ENCODE measurements at regions not wholly inside any gene's neighbourhood (a gene's known extent, or its start where the extent isn't known, plus 50 kb on each side); places are given as distances from the start of the nearest gene placed in this dataset.
A peak's percentile ranks its signal among the peaks of the same experiment; 100 is the strongest.
"Not testable (repeated sequence)": the region's sequence is repeated elsewhere in the genome, so short reads cannot be mapped to it uniquely, and the experiment has no call there.

DNA sequence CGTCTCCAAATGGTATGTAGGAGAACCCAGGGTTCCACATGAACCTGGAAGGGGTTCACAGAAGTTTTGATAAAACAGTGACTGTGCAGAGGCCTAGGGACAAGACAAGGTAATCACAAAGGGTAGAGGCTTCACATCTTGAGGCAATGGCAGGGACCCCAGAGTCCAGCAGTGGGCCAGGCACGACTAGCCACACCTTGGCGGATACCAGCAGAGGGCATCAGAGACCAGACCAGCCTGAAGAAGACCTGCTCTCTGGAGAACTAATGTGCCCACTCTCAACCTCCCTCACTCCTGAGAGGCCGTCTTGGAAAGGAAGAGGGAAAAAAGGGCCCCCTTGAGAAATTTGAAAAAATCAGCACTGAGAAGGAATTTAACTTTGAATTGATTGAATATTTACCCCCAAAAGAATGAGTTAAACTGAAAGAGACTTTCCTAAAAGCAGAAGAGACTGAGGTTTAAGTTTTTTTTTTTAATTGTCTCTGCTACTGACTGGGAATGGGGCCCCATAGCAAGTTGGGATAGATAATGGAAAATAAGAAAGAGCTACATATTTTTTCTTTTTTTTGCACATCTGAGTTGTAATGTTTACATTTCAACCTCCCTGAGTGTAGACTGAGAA, 243.8 kb upstream of the JADE1 start:
- DNase-seq (ENCODE audit: low spot score), result peak; percentile 47

DNA sequence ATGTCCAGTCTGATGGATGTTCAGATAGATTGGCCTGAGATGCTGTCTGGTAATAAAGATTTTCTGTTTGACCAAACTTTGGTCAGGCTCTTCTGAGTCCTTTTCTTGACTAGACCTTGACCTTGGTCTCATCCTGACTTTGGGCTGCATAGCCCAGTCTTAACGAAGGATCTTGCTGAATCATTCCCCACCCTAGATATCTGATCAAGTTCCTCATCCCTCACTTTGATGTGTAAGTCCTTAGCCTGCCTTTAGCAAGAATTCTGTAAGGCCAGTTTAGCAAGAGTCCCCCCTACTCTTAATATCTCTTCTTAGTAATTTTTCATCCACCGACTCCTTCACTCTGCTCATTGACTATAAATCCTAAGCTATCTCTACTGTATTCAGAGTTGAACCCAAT, 244.4 kb upstream of the JADE1 start:
- DNase-seq (ENCODE audit: low spot score), result no peak

DNA sequence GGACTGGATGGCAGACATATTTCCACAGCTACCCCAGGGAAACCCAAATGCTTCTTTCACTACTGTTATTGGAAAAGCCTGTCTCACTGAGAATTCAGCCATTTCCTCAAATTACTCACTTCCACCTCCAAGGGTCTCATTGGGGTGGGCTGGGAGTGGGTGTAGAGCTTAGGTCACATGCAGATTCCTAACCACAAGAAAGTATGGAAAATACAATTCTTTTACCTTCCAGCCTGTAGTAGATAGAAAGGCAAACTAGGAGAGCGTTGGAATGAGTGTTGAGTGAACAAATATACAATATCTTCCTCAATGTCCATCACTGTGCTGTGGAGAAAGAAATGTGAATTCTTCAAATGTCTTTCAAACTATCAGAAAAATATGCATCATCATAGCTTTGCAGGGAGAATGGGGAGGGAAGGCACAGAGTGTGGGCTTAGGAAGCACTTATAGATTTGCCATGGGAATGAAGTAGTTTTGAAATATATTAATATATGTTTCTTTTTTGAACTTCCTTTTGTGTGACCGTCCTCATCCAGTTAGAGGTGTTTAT, 245.3 kb upstream of the JADE1 start:
- no peak for DNase-seq (ENCODE audit: low spot score)

DNA sequence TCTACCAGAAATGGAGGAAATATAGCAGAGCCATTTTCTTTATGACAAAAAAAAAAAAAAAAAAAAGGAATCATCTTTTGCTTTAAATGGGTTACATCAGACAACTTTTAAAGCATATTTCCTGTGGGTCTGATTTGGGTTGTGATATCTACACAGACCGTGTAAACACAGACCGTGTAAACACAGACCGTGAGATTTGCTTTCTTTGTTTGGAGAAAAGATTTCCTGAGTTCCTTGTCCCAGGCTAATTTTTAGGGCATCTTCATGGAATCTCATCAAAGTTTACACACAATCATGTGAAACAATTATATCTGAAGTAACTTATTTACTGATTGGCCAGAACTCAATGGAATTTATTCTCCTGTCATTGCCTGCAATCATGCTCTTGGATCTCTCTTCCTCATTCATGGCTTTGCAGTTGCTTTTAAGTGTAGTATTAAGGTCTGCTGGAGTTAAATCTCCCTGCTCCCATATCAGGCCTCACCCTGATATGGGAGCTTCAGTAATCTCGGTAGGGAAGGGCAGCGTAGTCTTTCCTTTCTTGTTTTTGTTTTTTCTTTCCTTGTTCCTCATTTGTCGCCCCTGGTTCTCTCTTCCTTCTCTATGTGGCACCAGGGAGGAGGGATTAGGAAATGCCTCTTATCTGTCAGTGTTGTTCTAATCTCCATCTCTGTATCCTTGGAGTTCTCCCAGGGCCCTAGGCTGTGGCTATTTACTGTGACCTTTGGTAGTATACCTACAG, 248.6 kb upstream of the JADE1 start:
- no peak for DNase-seq (ENCODE audit: low spot score)

DNA sequence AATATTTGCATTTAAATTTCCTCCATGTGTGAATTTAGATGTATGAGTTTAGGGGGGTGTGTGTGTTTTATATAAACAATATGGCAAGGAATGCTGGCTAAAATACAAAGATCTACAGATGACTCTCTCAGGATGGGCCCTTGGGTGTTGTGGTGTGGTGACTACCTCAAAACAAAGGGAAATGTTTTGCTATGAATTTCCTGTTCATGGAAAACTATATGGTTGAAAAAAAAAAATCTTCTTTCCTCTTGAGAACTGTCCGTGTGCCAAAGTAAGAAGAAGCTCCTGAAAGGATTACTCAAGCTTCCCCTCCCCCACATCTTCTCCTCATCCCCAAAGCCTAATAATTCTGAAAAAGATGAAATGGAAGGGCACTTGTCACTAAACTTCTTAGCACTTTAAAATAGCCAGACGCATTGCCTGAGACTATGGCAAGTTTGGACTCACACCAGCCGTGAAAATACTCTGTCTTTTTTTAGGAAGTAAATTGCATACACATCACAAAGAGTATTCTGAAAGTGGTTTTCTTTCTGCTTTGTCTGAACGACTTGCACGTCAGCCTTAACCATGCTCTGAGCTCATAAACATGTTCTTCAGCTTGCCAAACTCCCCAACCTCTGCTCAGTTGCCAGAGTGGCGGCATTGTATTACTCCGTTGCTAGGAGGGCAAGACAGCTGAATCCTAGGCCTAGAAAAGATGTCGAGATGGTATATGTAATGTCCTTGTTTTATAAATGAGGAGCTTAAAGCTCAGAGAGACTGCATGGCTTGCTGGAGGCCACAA, 250.4 kb upstream of the JADE1 start:
- DNase-seq (ENCODE audit: low spot score), result no peak

DNA sequence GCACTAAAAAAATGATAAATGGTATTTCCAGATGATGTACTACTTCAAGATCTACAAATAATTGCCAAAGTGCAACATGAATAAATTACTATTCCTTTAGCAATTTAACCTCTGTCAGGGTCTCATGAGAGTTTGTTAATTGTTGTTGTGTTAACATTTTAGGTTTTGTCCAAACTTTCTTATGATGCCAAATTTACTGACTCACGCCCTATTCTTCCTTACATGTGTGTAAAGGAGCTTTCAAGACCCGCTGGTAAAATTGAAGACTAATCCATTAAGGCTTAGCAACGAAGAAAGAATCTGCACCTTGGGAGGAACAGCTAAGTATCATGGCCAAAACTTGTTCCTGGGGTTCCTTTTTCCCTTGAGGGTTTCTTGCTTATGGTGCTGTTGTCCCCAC, 252.7 kb upstream of the JADE1 start:
- DNase-seq (ENCODE audit: low spot score), result no peak

DNA sequence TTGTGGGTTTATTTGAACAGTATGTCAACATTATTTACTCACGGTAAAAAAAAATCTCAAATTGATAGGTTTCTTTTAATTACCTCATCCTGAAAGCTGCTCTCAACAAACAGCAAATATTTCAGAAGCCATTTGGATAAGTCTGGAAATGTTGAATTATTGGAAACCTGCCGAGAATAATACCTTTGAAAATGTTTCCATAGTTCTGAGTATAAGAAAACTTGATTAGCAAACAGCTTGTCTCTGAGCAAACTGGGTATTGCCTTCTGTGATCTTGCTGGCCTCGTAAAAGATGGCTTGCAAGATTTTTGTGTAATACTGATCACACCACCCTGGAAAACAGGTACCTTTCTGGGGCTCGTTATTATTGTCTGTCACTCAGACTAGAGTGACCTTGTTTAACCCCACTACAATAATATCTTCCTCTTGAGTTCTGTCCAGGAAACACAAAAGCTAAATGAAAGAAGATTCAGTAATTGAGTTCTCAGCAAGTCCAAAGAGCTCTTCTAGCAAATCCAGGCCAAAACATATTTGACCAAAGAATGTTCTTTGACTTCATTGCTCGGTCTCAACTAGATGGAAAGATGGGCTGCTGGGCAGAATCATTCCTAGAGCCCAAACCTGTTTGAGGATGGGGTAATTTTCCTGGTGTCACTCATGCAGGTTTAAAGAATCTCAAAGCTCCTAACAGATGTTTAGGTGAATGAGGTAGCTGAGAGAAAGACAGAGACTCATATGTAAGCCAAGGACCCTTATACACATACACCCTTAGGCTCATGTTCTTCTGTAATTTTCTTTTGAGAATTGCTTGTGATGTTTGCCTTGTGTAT, 255.6 kb upstream of the JADE1 start:
- peak; percentile 36 for DNase-seq (ENCODE audit: low spot score)

DNA sequence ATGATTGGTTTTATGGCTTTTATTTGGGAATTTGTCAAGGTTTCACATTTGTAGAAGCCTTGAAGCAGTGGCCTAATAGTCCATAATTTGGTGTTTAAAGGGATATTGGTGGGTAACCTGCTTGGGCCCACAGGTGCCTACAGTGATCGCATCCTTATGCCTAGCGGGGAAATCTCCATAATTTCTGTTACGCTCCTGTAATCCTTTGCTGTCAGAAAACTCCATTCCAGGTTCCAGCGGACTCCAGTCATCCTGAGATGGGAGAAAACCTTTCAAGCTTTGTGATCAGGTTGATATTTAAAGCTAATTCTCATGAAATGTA, 257.0 kb upstream of the JADE1 start:
- no peak for DNase-seq (ENCODE audit: low spot score)

DNA sequence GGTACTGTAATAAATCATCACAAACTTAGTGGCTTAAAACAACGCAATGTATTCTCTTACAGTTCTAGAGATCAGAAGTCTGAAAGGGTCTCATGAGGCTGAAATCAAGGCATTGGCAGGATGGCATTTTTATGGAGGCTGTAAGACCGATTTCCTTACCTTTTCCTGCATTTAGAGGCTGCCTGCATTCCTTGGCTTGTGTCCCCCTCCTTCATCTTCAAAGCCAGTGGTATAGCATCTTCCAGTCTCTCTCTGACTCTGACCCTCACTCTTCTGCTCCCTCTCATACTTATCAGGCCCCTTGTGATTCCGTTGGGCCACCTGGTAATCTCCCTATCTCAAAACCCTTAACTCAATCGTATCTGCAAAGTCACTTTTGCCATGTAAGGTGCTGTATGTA, 258.2 kb upstream of the JADE1 start:
- no peak for DNase-seq (ENCODE audit: low spot score)

DNA sequence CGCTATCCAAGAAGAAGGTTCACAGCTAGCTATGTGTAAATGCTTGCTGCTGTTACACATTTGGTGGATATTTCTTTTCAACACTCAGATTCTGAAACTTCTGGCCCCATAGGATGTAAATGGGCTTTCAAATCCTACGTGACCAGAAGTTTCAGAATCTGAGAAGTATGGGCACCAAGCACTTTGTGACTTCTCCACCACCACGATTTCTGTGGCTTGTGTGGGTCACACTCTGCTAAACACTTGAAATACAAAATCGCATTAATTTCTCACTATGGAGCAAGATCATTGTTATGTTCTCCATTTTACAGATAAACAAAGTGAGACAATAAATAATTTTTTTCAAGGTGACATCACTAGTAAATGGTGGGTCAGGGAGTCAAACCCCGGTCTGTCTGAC, 259.4 kb upstream of the JADE1 start:
- DNase-seq (ENCODE audit: low spot score), result no peak

DNA sequence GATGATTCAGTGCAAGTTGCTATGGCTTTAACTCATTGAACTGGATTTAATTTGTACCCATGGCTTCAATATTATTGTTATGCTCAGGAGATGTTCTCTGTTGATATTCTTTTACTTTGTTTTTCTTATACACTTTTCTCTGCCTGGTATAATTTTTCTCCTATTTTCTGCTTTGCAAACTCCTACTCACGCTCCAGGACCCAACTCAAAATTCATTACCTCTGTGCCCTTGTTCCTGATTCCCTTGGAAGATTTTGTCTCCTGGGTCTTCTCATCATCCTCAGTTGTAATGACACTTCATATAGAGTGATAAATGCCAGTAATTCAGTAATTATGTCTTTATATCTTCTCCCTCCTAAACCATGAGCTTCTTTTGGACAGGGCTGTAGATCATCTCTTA, 259.9 kb upstream of the JADE1 start:
- no peak for DNase-seq (ENCODE audit: low spot score)

DNA sequence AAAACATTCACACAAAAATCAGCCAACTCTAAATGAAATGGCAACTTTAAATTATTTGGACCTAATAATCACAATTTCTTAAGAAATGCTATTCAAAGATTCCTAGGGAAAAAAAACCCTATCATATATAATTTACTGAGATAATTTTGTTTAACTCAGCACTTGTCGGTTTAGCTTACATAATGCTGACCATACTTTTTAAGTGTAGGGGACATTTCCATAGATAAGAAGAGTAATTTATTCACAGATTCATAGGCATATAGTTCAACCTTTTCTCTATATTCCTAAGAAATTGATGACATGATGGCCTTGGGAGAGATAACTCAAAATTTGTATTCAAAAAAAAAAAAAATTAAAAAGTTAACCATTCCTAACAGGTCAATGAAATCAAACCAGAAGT, 260.8 kb upstream of the PGRMC2 start:
- no peak for DNase-seq (ENCODE audit: low spot score)

DNA sequence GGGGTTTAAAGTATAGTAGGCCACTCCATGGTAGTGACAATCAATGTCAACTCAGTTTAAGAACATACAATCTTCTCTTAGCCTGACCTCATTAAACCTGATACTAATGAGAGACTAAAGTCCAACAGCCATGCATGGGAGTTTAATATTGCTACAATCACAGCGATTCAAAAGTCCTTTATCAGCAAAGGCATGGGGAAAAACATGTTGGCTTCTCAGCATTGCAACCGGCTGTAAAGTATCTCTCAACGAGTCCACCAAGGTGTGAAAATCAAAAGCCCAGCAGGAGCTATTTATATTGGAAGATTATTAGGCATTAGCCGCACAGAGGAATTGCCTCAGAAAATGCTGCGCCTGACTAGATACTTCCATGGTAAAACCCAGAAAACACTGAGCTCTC, 256.7 kb upstream of the PGRMC2 start:
- no peak for DNase-seq (ENCODE audit: low spot score)

DNA sequence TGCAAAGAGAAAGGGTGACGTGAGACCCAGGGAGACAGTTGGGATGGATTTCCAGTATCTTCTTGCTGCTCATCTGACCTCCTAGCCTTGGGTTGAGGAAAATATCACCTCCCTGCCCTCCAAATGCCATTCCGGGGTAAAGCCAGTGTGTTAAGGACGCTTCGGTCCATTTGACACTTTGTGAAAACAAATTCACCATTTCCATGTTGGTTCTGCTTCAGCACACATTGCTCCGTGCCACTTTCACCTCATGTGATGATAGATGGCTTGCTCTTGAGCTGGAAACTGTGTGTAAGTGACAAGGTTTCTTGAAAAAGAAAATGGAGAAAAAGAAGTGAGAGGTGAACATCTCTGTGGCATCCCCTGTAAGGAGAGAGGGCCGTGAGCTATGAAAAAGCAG, 256.1 kb upstream of the PGRMC2 start:
- DNase-seq (ENCODE audit: low spot score), result no peak

DNA sequence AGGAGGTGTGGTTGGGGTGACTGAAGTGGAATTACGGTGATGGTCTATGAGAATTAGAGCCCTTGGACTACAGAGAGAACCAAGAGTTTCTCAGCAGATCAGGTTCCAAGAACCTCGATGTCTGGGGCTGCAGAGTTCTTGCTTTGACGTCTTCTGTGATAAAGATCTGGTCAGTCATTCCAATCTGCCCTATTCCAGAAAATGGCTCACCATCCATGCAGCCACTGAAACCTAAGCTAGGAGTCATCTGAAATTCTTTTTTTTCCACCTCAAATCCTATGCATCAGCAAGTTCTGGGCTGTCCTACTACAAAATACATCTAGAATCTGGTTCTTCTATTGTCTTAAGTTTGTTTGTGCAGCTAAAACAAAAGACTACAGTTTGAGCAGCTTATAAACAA, 254.4 kb upstream of the PGRMC2 start:
- no peak for DNase-seq (ENCODE audit: low spot score)

DNA sequence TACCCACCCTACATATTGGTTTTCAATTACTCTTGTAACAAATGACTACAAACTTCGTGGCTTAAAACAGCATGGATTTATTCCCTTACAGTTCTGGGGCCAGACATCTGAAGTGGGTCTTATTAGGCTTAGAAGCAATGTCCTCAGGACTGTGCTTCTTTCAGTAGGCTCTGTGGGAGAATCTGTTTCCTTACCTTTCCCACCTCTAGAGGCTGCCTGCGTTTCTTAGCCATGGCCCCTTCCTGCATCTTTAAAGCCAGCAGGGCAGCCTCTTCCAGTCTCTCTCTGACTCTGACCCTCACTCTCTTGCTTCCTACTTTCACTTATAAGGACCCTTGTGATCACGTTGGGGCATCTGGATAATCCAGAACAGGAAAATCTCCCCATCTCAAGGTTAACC, 252.5 kb upstream of the PGRMC2 start:
- DNase-seq (ENCODE audit: low spot score), result no peak

DNA sequence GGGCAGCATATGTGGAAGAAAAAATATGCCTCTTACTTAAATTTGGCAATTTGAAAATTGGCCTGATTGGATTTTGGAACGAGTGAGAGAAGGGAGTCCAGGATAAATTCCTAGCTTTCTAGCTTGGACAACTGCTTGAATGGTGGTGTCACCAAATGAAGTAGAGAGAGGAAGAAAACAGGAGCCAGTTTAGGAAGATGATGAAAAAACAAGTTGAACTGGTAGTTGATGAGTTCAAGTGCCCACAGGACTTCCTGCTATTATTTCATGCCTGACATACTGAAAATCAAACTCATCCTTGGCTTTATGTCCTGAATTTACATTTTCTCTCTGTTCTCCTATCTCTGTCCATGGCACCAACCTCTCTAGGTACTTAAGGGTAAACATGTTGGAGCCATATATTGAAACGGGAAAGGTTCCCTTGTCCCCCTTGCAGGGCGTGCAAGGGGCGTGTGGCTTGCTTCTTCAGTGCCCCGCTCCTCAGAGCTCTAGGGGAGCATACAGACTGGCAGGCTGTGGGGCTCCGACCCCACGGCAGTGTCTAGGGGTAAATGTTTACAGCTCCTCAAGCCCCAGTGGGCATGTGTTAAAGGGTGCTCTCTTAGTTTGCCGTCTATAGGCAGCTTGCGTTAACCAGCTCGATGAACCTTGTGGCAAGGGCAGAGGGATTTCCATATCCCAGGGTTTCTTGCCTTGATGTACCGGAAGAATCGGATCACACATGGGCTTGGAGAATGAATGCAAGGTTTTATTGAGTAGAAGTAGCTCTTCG, 250.7 kb upstream of the PGRMC2 start:
- no peak for DNase-seq (ENCODE audit: low spot score)

DNA sequence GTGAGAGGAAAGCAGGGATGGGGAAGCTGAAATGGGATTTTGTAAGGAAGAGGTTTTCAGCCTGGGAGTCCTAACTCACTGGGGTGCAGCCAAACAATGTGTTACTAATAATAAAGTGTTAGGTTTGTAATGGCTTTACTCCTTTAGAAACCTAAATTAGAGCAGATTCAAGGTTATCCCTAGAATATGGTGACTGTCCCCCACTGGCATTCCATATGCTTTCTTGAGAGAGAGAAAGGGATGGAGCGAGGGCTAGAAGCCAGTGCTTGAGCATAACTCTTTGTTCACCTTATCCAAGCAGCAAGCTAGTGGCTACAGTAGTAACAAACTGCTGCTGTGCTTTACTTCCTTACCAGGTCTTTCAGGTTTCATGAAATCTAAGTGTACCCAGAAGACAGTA, 249.1 kb upstream of the PGRMC2 start:
- DNase-seq (ENCODE audit: low spot score), result peak; percentile 58

DNA sequence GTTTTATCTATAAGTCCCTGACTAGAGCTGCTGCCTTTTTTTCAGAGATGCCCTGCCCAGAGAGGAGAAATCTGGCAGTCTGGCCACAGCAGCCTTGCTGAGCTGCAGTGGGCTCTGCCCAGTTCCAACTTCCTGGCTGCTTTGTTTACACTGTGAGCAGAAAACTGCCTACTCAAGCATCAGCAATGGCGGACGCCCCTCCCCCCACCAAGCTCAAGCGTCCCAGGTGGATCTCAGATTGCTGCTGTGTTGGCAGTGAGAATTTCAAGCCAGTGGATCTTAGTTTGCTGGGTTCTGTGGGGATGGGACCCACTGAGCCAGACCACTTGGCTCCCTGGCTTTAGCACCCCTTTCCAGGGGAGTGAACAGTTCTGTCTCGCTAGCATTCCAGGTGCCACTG, 247.9 kb upstream of the PGRMC2 start:
- not testable (repeated sequence) for DNase-seq (ENCODE audit: low spot score)

DNA sequence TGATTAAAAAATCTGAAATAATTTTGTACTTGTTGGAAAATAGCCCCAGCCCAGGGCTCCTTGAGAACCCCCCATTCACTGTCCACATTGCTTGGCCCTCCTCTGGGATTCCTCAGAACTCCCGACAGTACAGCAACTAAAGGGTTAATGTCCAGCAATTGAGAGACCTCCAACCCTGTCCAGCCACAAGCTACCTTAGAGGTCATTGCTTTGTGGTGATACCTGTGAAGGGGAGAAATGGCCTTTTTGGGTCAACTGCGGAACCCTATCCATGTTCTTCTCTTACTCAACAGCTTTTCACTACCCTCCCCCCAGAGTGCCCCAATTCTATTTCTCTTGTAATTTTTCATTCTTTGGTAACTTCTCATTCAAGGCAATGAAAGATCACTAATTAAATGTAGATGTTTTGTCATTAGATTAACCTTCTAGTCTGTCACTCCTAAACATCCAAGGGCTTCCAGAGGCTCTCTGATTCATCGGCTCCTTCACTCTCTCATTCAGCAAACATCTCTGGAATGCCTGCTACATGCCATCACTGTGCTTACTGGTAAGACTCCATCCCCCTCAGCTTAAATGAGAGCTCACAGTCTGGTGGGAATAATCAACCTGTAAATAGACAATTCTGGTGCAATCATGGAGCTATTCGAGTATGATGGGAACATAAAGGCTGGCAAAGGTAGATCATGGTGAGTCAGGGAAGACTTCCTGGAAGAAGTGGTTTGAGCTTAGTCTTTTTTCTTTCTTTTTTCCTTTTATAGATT, 241.4 kb upstream of the PGRMC2 start:
- peak; percentile 78 for DNase-seq (ENCODE audit: low spot score)
